ENCODE measurements at regions not wholly inside any gene's neighbourhood (a gene's known extent, or its start where the extent isn't known, plus 50 kb on each side); places are given as distances from the start of the nearest gene placed in this dataset.

DNA sequence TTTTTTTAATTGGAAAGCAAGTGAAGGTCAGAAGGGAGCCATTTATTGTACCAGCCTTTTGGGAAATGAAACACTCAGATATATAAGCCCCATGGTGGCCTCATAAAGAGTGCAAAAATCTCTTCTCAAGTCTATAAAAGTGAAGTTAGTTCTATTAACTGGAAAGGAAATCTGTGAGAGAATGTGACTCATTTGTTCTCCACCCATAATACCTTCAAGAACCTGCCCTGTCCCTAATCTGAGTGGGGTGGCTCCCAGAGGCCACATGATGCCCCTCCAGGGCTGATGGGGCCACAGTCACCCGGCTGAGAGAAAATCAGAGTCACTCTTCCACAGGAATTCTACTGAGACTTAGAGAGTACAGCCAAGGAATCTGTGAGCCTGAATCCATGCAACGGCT lies 65.8 kb upstream of the SERP2 start:
- Histone ChIP-seq H3K4me2 (ENCODE audit: control insufficient read depth, insufficient read depth) (no peak overlapping the region), H3K9ac (ENCODE audit: control insufficient read depth, insufficient read depth, low read length) (no peak overlapping the region), H3K27ac (ENCODE audit: control insufficient read depth, insufficient read depth) (no peak overlapping the region), H3K4me1 (ENCODE audit: control insufficient read depth, insufficient read depth, low read length) (no peaks in the 10 kb centered on the region), H2AFZ (ENCODE audit: control insufficient read depth, low read depth, low read length) (no peak overlapping the region), H3K4me3 (no peak overlapping the region), H3K36me3 (ENCODE audit: control insufficient read depth in 2 of 2, insufficient read depth in 2 of 2, low read length in 1 of 2) (no peaks in the 10 kb centered on the region), H3K9me3 (replicated peaks; ENCODE audit: control insufficient read depth, insufficient read depth, low read length) (no peaks in the 10 kb centered on the region), H3K79me2 (ENCODE audit: control insufficient read depth, insufficient read depth, low read length) (no peaks in the 10 kb centered on the region), H4K20me1 (ENCODE audit: control insufficient read depth, insufficient read depth) (no peaks in the 10 kb centered on the region), H3K27me3 (replicated peaks in 1 of 2; ENCODE audit: control insufficient read depth in 2 of 2, insufficient read depth in 2 of 2, low read length in 1 of 2) (no peaks in the 10 kb centered on the region; a peak in 1 of 4 replicates)
- FAIRE-seq (no peak), DNase-seq (ENCODE audit: low read depth, low spot score) (no peak), ATAC-seq (no peak)
- ChIA-PET SMC1A (ENCODE audit: uncharacterized antibody, unreplicated experiment) (no interaction called here), RAD21 (ENCODE audit: unreplicated experiment) (no interaction called here), POLR2A (no interaction called here), CTCF (no interaction called here)
- in situ Hi-C loops (cut with MboI) (no loop called here), intact Hi-C loops (cut with micrococcal nuclease; ENCODE audit: unreplicated experiment) (no loop called here)
- TF ChIP-seq, protein P1, sequence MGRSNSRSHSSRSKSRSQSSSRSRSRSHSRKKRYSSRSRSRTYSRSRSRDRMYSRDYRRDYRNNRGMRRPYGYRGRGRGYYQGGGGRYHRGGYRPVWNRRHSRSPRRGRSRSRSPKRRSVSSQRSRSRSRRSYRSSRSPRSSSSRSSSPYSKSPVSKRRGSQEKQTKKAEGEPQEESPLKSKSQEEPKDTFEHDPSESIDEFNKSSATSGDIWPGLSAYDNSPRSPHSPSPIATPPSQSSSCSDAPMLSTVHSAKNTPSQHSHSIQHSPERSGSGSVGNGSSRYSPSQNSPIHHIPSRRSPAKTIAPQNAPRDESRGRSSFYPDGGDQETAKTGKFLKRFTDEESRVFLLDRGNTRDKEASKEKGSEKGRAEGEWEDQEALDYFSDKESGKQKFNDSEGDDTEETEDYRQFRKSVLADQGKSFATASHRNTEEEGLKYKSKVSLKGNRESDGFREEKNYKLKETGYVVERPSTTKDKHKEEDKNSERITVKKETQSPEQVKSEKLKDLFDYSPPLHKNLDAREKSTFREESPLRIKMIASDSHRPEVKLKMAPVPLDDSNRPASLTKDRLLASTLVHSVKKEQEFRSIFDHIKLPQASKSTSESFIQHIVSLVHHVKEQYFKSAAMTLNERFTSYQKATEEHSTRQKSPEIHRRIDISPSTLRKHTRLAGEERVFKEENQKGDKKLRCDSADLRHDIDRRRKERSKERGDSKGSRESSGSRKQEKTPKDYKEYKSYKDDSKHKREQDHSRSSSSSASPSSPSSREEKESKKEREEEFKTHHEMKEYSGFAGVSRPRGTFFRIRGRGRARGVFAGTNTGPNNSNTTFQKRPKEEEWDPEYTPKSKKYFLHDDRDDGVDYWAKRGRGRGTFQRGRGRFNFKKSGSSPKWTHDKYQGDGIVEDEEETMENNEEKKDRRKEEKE (IDR thresholded peaks at IDR 0.05), result no peak
- TF ChIP-seq CBX5 (IDR thresholded peaks at IDR 0.05; ENCODE audit: low read depth) (no peak), CBX3 (IDR thresholded peaks at IDR 0.05; ENCODE audit: borderline replicate concordance, low read depth) (no peak), POLR2A (IDR thresholded peaks at IDR 0.05; ENCODE audit: low read depth, low read length) (no peak), SIX5 (IDR thresholded peaks at IDR 0.05; ENCODE audit: low read depth, low read length, severe bottlenecking) (no peak), NBN (IDR thresholded peaks at IDR 0.05) (no peak), ZNF24 (IDR thresholded peaks at IDR 0.05) (no peak)
- TF ChIP-seq, protein P2, sequence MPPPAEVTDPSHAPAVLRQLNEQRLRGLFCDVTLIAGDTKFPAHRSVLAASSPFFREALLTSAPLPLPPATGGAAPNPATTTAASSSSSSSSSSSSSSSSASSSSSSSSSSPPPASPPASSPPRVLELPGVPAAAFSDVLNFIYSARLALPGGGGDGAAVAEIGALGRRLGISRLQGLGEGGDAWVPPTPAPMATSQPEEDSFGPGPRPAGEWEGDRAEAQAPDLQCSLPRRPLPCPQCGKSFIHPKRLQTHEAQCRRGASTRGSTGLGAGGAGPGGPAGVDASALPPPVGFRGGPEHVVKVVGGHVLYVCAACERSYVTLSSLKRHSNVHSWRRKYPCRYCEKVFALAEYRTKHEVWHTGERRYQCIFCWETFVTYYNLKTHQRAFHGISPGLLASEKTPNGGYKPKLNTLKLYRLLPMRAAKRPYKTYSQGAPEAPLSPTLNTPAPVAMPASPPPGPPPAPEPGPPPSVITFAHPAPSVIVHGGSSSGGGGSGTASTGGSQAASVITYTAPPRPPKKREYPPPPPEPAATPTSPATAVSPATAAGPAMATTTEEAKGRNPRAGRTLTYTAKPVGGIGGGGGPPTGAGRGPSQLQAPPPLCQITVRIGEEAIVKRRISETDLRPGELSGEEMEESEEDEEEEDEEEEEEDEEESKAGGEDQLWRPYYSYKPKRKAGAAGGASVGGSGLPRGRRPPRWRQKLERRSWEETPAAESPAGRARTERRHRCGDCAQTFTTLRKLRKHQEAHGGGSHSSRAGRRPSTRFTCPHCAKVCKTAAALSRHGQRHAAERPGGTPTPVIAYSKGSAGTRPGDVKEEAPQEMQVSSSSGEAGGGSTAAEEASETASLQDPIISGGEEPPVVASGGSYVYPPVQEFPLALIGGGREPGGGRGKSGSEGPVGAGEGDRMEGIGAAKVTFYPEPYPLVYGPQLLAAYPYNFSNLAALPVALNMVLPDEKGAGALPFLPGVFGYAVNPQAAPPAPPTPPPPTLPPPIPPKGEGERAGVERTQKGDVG (CRISPR knock-in tag; IDR thresholded peaks at IDR 0.05), result no peak
- TF ChIP-seq, protein P3, sequence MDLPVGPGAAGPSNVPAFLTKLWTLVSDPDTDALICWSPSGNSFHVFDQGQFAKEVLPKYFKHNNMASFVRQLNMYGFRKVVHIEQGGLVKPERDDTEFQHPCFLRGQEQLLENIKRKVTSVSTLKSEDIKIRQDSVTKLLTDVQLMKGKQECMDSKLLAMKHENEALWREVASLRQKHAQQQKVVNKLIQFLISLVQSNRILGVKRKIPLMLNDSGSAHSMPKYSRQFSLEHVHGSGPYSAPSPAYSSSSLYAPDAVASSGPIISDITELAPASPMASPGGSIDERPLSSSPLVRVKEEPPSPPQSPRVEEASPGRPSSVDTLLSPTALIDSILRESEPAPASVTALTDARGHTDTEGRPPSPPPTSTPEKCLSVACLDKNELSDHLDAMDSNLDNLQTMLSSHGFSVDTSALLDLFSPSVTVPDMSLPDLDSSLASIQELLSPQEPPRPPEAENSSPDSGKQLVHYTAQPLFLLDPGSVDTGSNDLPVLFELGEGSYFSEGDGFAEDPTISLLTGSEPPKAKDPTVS (IDR thresholded peaks at IDR 0.05; ENCODE audit: low read depth, low read length), result no peak
- TF ChIP-seq, protein P4, sequence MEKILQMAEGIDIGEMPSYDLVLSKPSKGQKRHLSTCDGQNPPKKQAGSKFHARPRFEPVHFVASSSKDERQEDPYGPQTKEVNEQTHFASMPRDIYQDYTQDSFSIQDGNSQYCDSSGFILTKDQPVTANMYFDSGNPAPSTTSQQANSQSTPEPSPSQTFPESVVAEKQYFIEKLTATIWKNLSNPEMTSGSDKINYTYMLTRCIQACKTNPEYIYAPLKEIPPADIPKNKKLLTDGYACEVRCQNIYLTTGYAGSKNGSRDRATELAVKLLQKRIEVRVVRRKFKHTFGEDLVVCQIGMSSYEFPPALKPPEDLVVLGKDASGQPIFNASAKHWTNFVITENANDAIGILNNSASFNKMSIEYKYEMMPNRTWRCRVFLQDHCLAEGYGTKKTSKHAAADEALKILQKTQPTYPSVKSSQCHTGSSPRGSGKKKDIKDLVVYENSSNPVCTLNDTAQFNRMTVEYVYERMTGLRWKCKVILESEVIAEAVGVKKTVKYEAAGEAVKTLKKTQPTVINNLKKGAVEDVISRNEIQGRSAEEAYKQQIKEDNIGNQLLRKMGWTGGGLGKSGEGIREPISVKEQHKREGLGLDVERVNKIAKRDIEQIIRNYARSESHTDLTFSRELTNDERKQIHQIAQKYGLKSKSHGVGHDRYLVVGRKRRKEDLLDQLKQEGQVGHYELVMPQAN (conservative IDR thresholded peaks at IDR 0.05), result no peak
- BruUV-seq (replicated peaks), result no TSS peak
- WGBS (ENCODE audit: insufficient coverage, insufficient replicate concordance, low lambda C conversion rate, missing lambda C conversion rate), result 36% methylated on average over 2 of the region's 2 CpGs

All from GM12878 (cell line).